ENCODE measurements at regions not wholly inside any gene's neighbourhood (a gene's known extent, or its start where the extent isn't known, plus 50 kb on each side); places are given as distances from the start of the nearest gene placed in this dataset.
"Not testable (repeated sequence)": the region's sequence is repeated elsewhere in the genome, so short reads cannot be mapped to it uniquely, and the experiment has no call there.

DNA sequence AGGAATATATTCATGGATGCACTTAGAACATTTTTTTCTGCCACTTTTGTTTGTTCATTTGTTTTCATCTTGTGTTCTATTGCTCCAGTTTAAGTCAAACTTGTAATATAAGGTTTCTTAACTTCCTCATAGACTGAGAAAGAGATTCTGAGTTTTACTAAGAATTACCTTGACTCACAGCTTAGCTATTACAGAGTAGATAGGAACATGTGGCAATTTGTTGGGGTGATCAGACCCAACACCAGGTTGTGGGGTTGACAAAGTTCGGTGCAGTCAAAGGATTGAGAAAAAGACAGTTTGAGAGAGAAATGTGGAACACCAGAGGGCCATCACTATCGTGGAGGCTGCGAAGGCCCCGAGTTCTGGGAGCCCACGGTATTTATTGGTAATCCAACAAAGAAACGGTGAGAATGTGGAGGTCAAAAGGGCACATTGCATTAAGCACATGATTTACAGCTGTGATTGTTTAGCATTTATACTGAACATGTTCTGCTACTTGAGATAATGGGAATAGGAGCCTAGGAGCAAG lies 2526.0 kb downstream of the PCDH9 start:
- no peak for DNase-seq
- Mint-ChIP-seq H3K9me3 (no peaks in the 10 kb centered on the region), H3K27ac (peak overlapping the region; percentile 44; the same call in 1 of the 2 replicates), H3K27me3 (ENCODE audit: insufficient read depth) (no peaks in the 10 kb centered on the region), H3K4me1 (ENCODE audit: low read depth) (peaks cover 17% of the 10 kb centered on the region), H3K36me3 (ENCODE audit: low read depth) (no peaks in the 10 kb centered on the region), H3K4me3 (no peak overlapping the region)
- TF ChIP-seq, protein P1, sequence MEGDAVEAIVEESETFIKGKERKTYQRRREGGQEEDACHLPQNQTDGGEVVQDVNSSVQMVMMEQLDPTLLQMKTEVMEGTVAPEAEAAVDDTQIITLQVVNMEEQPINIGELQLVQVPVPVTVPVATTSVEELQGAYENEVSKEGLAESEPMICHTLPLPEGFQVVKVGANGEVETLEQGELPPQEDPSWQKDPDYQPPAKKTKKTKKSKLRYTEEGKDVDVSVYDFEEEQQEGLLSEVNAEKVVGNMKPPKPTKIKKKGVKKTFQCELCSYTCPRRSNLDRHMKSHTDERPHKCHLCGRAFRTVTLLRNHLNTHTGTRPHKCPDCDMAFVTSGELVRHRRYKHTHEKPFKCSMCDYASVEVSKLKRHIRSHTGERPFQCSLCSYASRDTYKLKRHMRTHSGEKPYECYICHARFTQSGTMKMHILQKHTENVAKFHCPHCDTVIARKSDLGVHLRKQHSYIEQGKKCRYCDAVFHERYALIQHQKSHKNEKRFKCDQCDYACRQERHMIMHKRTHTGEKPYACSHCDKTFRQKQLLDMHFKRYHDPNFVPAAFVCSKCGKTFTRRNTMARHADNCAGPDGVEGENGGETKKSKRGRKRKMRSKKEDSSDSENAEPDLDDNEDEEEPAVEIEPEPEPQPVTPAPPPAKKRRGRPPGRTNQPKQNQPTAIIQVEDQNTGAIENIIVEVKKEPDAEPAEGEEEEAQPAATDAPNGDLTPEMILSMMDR (IDR thresholded peaks at IDR 0.05) = no peak

- Mint-ChIP-seq H3K9me3 (peaks cover 3% of the 10 kb centered on the region; the same call in 1 of the 2 replicates), H3K36me3 (ENCODE audit: low read depth) (peaks cover 2% of the 10 kb centered on the region; the same call in 1 of the 2 replicates), H3K4me3 (no peak overlapping the region), H3K4me1 (ENCODE audit: low read depth) (no peaks in the 10 kb centered on the region), H3K27me3 (ENCODE audit: insufficient read depth) (no peaks in the 10 kb centered on the region), H3K27ac (no peak overlapping the region)
- no peak for DNase-seq
- TF ChIP-seq, protein P1 (IDR thresholded peaks at IDR 0.05) = no peak
Measured at GRCh38 chr13:64697226-64697625, 2532.9 kb downstream of the PCDH9 start.

GRCh38 chr13:64688893-64689677 lies 2541.1 kb downstream of the PCDH9 start:
- Mint-ChIP-seq H3K9me3 (peaks cover 11% of the 10 kb centered on the region; the same call in 1 of the 2 replicates), H3K36me3 (ENCODE audit: low read depth) (peaks cover 11% of the 10 kb centered on the region), H3K4me1 (ENCODE audit: low read depth) (peaks cover 28% of the 10 kb centered on the region), H3K27ac (peak overlapping the region; percentile 84), H3K27me3 (ENCODE audit: insufficient read depth) (no peaks in the 10 kb centered on the region), H3K4me3 (peak overlapping the region; percentile 35)
- DNase-seq = peak; percentile 84
- TF ChIP-seq, protein P1 (IDR thresholded peaks at IDR 0.05) = no peak

- not testable (repeated sequence) for H3K27ac Mint-ChIP-seq; H3K9me3 Mint-ChIP-seq; DNase-seq; H3K27me3 Mint-ChIP-seq (ENCODE audit: insufficient read depth); H3K36me3 Mint-ChIP-seq (ENCODE audit: low read depth); H3K4me3 Mint-ChIP-seq
- H3K4me1 Mint-ChIP-seq (ENCODE audit: low read depth) = peaks cover 28% of the 10 kb centered on the region
Measured at GRCh38 chr13:64686536-64686935, 2543.6 kb downstream of the PCDH9 start.

DNA sequence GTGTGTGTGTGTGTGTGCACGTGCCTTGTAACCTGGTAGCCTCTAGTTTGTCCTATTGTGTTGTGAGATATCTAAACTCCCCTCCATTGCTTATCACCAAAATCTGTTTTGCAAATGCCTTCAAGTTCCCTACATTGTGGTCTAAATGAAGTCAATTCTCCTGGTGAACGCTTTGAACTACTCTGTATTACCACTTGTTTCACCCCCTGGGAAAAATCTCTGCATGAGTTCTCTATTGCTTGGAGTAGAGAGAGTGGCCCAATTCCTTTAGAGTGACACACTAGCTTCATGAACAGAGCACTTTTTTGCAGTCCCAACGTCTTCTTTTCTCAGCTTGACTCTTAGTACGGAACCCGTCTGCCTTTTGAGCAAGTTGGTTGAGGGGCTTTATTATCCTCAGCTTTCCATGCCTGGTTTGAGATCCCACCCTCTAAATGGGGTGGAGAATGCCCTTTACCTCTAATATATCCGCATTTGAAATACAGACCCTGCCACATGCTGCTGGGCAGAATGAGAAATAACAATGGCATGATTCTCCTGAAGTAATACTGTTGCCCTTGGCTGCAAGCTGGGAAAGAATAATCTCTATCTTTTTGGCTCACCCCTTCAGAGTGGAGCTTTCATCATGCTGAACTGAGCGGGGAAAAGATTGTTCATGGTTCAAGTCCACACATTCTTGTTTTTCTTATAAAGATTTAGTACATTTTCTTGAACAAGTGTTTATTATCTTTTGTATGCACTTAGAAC lies 2545.3 kb downstream of the PCDH9 start:
- peaks cover 28% of the 10 kb centered on the region for H3K4me1 Mint-ChIP-seq (ENCODE audit: low read depth)
- peaks cover 8% of the 10 kb centered on the region; the same call in 1 of the 2 replicates for H3K9me3 Mint-ChIP-seq
- H3K27ac Mint-ChIP-seq = peak overlapping the region; percentile 63; the same call in 1 of the 2 replicates
- no peaks in the 10 kb centered on the region for H3K27me3 Mint-ChIP-seq (ENCODE audit: insufficient read depth)
- DNase-seq = no peak
- peaks cover 6% of the 10 kb centered on the region for H3K36me3 Mint-ChIP-seq (ENCODE audit: low read depth)
- no peak overlapping the region for H3K4me3 Mint-ChIP-seq
- TF ChIP-seq, protein P1 (IDR thresholded peaks at IDR 0.05) = no peak
